HUES64 (cell line): ENCODE measurements at regions not wholly inside any gene's neighbourhood (a gene's known extent, or its start where the extent isn't known, plus 50 kb on each side); places are given as distances from the start of the nearest gene placed in this dataset.
"Not testable (repeated sequence)": the region's sequence is repeated elsewhere in the genome, so short reads cannot be mapped to it uniquely, and the experiment has no call there.

Source experiments
- H3K27ac ChIP-seq: 2 replicates; pipeline ENCODE4 v1.7.0; 2013; ENCODE audit warnings: low read depth, low read length, inconsistent platforms
- H3K27me3 ChIP-seq: 2 replicates; pipeline ENCODE4 v1.6.1; 2013; ENCODE audit warnings: mild to moderate bottlenecking, low read length; ENCODE audit not compliant: insufficient read depth
- H3K36me3 ChIP-seq: 2 replicates; pipeline ENCODE4 v1.6.1; 2013; ENCODE audit warnings: mild to moderate bottlenecking, low read length; ENCODE audit not compliant: insufficient read depth
- H3K4me1 ChIP-seq: 2 replicates; pipeline ENCODE4 v1.6.1; 2013; ENCODE audit warnings: mild to moderate bottlenecking, low read length, moderate library complexity; ENCODE audit not compliant: insufficient read depth
- H3K4me3 ChIP-seq: 2 replicates; pipeline ENCODE4 v1.5.1; 2013; ENCODE audit warnings: mild to moderate bottlenecking, low read length, moderate library complexity
- H3K9ac ChIP-seq: 2 replicates; pipeline ENCODE4 v1.6.1; 2013; ENCODE audit warnings: mild to moderate bottlenecking, low read depth, low read length
- H3K9me3 ChIP-seq: 2 replicates; pipeline ENCODE4 v1.6.1; 2013; ENCODE audit warnings: low read depth, low read length; ENCODE audit not compliant: insufficient read depth
- WGBS: fragments of 150-250, 120-280 bp; methylation state at CpG from one replicate; pipeline ENCODE4 v1.1.7; 2013; ENCODE audit warnings: missing lambda C conversion rate; 5-methylcytosine and 5-hydroxymethylcytosine counted together

DNA sequence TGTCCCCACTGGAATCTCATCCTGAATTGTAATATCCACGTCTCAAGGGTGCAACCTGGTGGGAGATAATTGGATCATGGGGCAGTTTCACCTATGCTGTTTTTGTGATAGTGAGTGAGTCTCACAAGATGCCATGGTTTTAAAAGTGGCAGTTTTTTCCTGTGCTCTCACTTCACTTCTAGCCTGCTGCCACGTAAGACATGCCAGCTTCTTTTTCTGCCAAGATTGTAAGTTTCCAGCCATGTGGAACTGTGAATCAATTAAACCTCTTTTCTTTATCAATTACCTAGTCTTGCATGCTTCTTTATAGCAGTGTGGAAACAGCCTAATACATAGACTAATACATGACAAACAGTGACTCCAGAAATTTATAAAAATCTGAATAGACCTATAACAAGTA, 1131.8 kb downstream of the PCDH7 start:
- H3K4me1 ChIP-seq, result no peaks in the 10 kb centered on the region
- H3K9ac ChIP-seq, result no peak overlapping the region
- no peaks in the 10 kb centered on the region for H3K27me3 ChIP-seq
- no peaks in the 10 kb centered on the region for H3K36me3 ChIP-seq
- H3K9me3 ChIP-seq, result peaks cover 32% of the 10 kb centered on the region
- no peak overlapping the region for H3K4me3 ChIP-seq
- no peak overlapping the region for H3K27ac ChIP-seq
- WGBS, result 94% methylated on average over 2 of the region's 2 CpGs

DNA sequence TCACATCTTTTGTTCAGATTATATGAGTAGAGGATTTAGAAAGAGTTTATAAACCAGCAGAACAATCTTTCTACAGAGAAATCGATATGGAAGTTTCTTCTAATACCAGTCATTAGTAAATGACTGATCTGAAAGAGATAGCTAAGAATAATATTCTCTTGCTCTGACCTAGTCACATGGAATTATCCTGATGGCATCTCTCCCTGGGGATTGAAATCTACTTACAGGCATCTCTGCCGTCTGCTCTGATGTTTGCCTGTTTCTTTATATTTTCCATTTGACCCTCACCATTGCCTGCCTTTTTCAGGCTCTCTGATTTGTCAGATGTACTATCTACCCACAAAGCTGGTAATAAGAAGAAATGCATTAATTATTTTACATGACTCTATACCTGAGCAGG, 1157.3 kb downstream of the PCDH7 start:
- Histone ChIP-seq H3K9me3 (no peaks in the 10 kb centered on the region), H3K36me3 (no peaks in the 10 kb centered on the region), H3K27me3 (no peaks in the 10 kb centered on the region), H3K9ac (no peak overlapping the region), H3K27ac (no peak overlapping the region), H3K4me3 (no peak overlapping the region), H3K4me1 (no peaks in the 10 kb centered on the region)
- WGBS, result 94% methylated on average over 1 of the region's 2 CpGs

DNA sequence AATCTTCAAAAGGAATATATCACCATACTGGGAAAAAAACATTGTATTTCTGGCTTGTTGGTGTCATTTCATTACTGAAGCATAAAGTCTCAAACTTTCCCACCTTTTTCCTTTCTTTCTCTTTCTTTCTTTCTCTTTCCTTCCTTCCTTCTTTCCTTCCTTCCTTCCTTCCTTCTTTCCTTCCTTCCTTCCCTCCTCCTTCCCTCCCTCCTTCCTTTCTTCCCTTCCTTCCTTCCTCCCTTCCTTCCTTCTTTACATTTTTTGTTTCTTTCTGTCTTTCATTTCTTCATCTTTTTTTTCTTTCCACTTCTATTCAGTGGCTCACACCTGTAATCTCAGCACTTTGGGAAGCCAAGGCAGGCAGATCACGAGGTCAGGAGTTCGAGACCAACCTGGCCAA, 1160.7 kb downstream of the PCDH7 start:
- not testable (repeated sequence) for H3K4me3 ChIP-seq, H3K9ac ChIP-seq, H3K4me1 ChIP-seq, H3K27ac ChIP-seq, H3K27me3 ChIP-seq, H3K36me3 ChIP-seq, H3K9me3 ChIP-seq
- WGBS, result 85% methylated on average over 2 of the region's 2 CpGs

DNA sequence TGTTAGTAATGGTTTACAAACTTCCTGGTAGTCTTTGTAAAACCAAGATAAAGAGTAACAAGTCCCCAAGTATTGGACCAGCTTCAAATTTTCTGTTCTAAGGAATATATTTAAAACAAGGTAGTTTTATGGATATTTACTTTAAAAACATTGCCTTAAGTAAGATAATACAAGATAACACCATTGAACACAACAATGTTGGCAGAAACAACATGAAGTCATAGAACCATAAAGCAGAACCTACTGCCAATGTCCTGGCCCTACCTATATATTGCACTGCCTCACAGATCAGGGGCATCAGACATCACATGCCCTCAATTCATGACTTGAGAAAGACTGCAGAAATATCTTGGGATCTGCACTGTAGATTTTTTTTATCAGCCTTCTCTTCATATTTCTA, 1176.2 kb downstream of the PCDH7 start:
- H3K4me1 ChIP-seq, result no peaks in the 10 kb centered on the region
- H3K4me3 ChIP-seq, result no peak overlapping the region
- no peak overlapping the region for H3K27ac ChIP-seq
- H3K36me3 ChIP-seq, result no peaks in the 10 kb centered on the region
- H3K9ac ChIP-seq, result no peak overlapping the region
- no peaks in the 10 kb centered on the region for H3K9me3 ChIP-seq
- H3K27me3 ChIP-seq, result no peaks in the 10 kb centered on the region

DNA sequence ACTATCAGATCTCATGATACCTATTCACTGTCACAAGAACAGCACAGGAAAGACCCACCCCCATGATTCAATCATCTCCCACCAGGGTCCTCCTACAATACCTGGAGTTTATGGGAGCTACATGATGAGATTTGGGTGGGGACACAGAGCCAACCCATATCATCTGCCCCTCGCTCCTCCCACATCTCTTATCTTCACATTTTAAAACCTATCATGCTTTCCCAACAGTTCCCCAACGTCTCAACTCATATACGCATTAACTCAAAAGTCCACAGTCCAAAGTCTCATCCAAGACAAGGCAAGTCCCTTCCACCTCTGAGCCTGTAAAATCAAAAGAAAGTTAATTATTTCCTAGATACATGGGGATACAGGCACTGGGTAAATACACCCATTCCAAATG, 1185.2 kb downstream of the PCDH7 start:
- Histone ChIP-seq H3K9me3 (peaks cover 9% of the 10 kb centered on the region), H3K4me3 (no peak overlapping the region), H3K27me3 (no peaks in the 10 kb centered on the region), H3K36me3 (no peaks in the 10 kb centered on the region), H3K27ac (no peak overlapping the region), H3K9ac (no peak overlapping the region), H3K4me1 (no peaks in the 10 kb centered on the region)
- whole genome bisulfite sequencing, result 97% methylated on average over 3 of the region's 3 CpGs

DNA sequence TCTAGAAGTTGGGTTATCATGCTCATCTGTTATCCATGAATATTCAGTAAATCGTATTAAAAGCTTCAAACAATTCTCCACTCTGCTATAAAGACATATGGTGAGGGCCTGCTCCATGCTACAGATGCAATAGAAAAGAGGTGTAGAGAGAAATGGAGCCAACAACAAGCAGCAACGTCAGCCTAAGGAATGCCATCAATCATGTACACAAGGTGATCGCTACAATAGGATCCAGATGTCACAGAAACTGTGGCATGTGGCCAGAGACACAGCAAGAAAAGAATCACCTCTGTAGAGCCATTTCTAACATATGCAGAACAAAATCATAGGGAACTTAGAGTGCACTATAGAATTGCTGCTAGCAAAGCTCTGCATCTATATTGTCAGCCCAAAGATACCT, 1188.1 kb downstream of the PCDH7 start:
- 84% methylated on average over 3 of the region's 3 CpGs for WGBS
- H3K4me3 ChIP-seq, result no peak overlapping the region
- H3K9ac ChIP-seq, result no peak overlapping the region
- no peak overlapping the region for H3K27ac ChIP-seq
- H3K27me3 ChIP-seq, result no peaks in the 10 kb centered on the region
- H3K4me1 ChIP-seq, result no peaks in the 10 kb centered on the region
- H3K9me3 ChIP-seq, result peaks cover 9% of the 10 kb centered on the region
- H3K36me3 ChIP-seq, result no peaks in the 10 kb centered on the region

DNA sequence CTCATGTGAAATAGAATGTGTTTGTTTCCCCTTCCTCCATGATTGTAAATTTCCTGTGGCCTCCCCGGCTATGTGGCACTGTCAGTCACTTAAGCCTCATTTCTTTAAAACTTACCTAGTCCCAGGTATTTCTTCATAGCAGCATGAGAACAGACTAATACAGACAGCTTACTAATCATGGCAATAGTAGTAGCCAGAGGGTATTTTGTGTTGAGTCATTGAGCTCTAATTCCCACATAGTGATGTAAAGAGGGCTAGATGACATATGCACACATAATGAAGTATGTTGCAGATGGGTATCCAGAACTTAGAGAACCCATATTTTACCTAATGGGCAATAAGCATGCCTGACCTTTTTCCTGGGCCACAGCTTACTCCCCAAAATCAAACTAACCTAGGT, 1197.2 kb downstream of the PCDH7 start:
- H3K9ac ChIP-seq, result no peak overlapping the region
- no peaks in the 10 kb centered on the region for H3K4me1 ChIP-seq
- H3K27ac ChIP-seq, result no peak overlapping the region
- no peaks in the 10 kb centered on the region for H3K36me3 ChIP-seq
- H3K4me3 ChIP-seq, result no peak overlapping the region
- H3K27me3 ChIP-seq, result no peaks in the 10 kb centered on the region
- peaks cover 26% of the 10 kb centered on the region for H3K9me3 ChIP-seq
- 89% methylated on average over 1 of the region's 1 CpG for WGBS

DNA sequence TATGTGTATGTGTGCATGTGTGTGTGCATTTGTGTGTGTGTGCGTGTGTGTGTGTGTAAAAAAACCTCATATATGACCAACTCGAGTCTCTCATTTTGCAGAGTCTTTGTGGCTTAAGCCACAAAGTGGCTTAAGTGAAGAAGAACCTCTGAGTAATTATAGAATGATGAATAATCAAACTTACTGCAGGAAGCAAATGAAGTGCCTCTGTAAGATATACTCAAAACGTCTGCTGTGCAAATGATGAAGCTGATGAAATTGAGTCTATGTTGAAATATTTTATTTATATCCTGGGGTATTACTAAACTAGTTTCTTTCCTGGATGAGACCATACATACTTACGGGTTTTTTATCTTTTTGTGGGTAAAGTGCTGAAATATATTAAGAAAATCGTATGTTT, 1198.7 kb downstream of the PCDH7 start:
- WGBS, result 61% methylated on average over 3 of the region's 5 CpGs
- no peak overlapping the region for H3K9ac ChIP-seq
- H3K36me3 ChIP-seq, result no peaks in the 10 kb centered on the region
- no peak overlapping the region for H3K27ac ChIP-seq
- no peaks in the 10 kb centered on the region for H3K4me1 ChIP-seq
- no peak overlapping the region for H3K4me3 ChIP-seq
- peaks cover 26% of the 10 kb centered on the region for H3K9me3 ChIP-seq
- H3K27me3 ChIP-seq, result no peaks in the 10 kb centered on the region

DNA sequence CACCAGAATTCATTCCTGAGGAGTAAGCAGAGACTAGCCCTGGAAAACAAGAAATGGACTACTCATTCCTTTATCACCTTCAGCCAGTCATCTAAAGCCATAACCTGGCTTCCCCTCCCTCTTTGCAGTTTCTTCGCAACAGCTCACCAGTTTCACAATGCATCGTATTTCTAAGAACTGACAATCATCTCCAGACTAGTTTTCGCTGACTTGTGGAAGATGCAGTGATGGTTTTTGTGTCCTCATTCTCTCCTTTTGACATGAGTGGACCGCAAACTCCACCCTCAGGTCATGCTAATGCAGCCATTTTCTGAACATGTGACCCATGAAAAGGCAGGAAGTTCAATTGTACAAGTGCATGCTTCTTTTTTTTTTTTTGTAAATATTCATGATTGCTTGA, 1203.5 kb downstream of the PCDH7 start:
- 94% methylated on average over 4 of the region's 4 CpGs for WGBS
- no peak overlapping the region for H3K9ac ChIP-seq
- no peaks in the 10 kb centered on the region for H3K4me1 ChIP-seq
- H3K4me3 ChIP-seq, result no peak overlapping the region
- no peaks in the 10 kb centered on the region for H3K36me3 ChIP-seq
- peaks cover 9% of the 10 kb centered on the region; the same call in 1 of the 2 replicates for H3K9me3 ChIP-seq
- H3K27me3 ChIP-seq, result no peaks in the 10 kb centered on the region
- H3K27ac ChIP-seq, result no peak overlapping the region

DNA sequence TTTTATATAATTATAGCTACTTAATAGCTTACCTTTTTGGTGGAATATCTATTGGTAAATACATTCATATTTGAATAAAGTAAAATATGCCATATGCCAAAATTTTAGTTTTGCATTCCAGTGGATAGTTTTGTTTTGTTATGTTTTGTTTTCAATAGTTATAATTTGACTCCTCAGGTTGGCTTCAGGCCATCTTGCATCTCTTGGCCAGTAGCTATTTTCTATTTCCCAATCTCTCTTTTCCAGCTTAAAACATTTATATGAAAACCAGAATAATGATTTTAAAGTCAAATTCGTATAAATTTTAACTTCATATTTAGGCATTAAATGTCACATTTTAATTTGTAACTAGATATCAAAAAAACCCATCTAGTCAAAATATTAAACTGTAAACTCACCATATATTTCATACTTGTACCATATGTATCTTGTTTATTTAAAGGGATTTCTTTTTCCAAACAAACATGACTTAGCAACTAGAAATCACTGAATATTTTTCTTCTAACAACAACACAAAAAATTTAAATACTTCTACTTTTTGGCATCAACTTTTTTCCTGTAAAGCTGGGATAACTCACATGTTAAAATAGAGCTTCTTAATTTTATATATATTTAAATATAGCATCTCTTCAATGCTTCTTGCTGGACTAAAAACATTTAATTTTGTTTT, 1209.6 kb downstream of the PCDH7 start:
- Histone ChIP-seq H3K9me3 (peaks cover 14% of the 10 kb centered on the region; the same call in 1 of the 2 replicates), H3K27me3 (no peaks in the 10 kb centered on the region), H3K27ac (no peak overlapping the region), H3K4me3 (no peak overlapping the region), H3K9ac (no peak overlapping the region), H3K36me3 (no peaks in the 10 kb centered on the region), H3K4me1 (no peaks in the 10 kb centered on the region)
- no CpG with 5 or more reads among the region's 1 CpG for WGBS

DNA sequence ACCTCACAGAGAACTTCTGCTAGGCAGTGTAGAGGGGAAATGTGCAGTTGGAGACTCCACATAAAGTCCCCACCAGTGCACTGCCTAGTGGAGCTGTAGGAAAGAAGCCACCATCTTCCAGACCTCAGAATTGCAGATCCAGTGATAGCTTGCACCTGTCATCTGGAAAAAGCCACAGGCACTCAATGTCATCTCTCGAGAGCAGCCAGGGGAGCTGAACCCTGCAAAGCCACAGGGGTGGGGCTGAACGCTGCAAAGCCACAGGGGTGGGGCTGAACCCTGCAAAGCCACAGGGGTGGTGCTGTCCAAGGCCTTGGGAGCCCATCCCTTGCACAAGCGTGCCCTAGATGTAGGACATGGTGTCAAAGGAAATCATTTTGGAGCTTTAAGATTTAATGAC, 1226.3 kb downstream of the PCDH7 start:
- Histone ChIP-seq H3K9me3 (no peaks in the 10 kb centered on the region), H3K4me3 (no peak overlapping the region), H3K27ac (no peak overlapping the region), H3K4me1 (no peaks in the 10 kb centered on the region), H3K27me3 (no peaks in the 10 kb centered on the region), H3K9ac (no peak overlapping the region), H3K36me3 (no peaks in the 10 kb centered on the region)
- WGBS, result 34% methylated on average over 3 of the region's 3 CpGs

DNA sequence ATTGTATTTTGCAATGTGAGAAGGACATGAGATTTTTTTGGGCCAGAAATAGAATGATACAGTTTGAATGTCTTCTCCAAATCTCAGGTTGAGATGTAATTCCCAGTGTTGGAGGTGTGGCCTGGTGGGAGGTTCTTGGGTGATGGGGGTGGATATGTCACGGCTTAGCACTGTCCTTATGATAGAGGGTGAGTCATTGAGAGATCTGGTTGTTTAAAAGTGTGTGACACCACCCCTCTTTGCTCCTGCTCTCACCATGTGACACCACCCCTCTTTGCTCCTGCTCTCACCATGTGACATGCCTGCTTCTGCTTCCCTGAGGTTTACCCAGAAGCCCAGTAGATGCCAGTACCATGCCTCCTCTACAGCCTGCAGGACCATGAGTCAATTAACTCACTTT, 1226.9 kb downstream of the PCDH7 start:
- no peaks in the 10 kb centered on the region for H3K4me1 ChIP-seq
- H3K9me3 ChIP-seq, result no peaks in the 10 kb centered on the region
- H3K27me3 ChIP-seq, result no peaks in the 10 kb centered on the region
- H3K4me3 ChIP-seq, result no peak overlapping the region
- WGBS, result 87% methylated on average over 1 of the region's 1 CpG
- H3K9ac ChIP-seq, result no peak overlapping the region
- H3K27ac ChIP-seq, result no peak overlapping the region
- H3K36me3 ChIP-seq, result no peaks in the 10 kb centered on the region
